Keratinocyte (primary cell): ENCODE measurements at regions not wholly inside any gene's neighbourhood (a gene's known extent, or its start where the extent isn't known, plus 50 kb on each side); places are given as distances from the start of the nearest gene placed in this dataset.

Experiments used
- CTCF ChIP-seq, 3 experiments: IDR thresholded peaks in 1 of 3; conservative IDR thresholded peaks in 1 of 3; optimal IDR thresholded peaks in 1 of 3; 2 replicates in 2 of 3; 3 replicates in 1 of 3; pipeline versions ENCODE3 to v1.5.1; 2011; ENCODE audit warnings: low read length in 3 of 3, mild to moderate bottlenecking in 3 of 3, moderate library complexity in 2 of 3, control low read depth in 1 of 3, inconsistent platforms in 1 of 3; ENCODE audit not compliant: insufficient read depth in 2 of 3; ENCODE audit errors: extremely low read depth in 1 of 3
- EZH2 ChIP-seq: IDR thresholded peaks from one replicate; pipeline ENCODE4 v1.6.1; 2012; ENCODE audit warnings: inconsistent platforms, mild to moderate bottlenecking, low read length, moderate library complexity

- TF ChIP-seq CTCF (optimal IDR thresholded peaks at IDR 0.05 in 1 of 3, IDR thresholded peaks at IDR 0.05 in 1 of 3, conservative IDR thresholded peaks at IDR 0.05 in 1 of 3; ENCODE audit: extremely low read depth in 1 of 3, insufficient read depth in 2 of 3, low read length in 3 of 3) = no peak
- no peak for TF ChIP-seq EZH2
These were observed 63.4 kb upstream of the ZNF354B start for GRCh38 chr5:178796165-178796945.
